ENCODE measurements at regions not wholly inside any gene's neighbourhood (a gene's known extent, or its start where the extent isn't known, plus 50 kb on each side); places are given as distances from the start of the nearest gene placed in this dataset.
"Not testable (repeated sequence)": the region's sequence is repeated elsewhere in the genome, so short reads cannot be mapped to it uniquely, and the experiment has no call there.

GRCh38 chr18:39365836-39366485 lies 1800.4 kb upstream of the CELF4 start:
- no peak for DNase-seq

- no peak for DNase-seq
These were observed 1794.5 kb upstream of the CELF4 start for GRCh38 chr18:39360072-39360471.

- DNase-seq = no peak
These were observed 1794.0 kb upstream of the CELF4 start for GRCh38 chr18:39359636-39360035.

GRCh38 chr18:39350945-39351344 lies 1785.3 kb upstream of the CELF4 start:
- no peak for DNase-seq

GRCh38 chr18:39349801-39350200 lies 1784.2 kb upstream of the CELF4 start:
- DNase-seq = no peak

- DNase-seq = no peak
These were observed 1783.2 kb upstream of the CELF4 start for GRCh38 chr18:39348757-39349156.

GRCh38 chr18:39347701-39348100 lies 1782.1 kb upstream of the CELF4 start:
- DNase-seq = no peak

- DNase-seq = no peak
These were observed 1781.3 kb upstream of the CELF4 start for GRCh38 chr18:39346916-39347315.

- no peak for DNase-seq
These were observed 1779.7 kb upstream of the CELF4 start for GRCh38 chr18:39345321-39345720.

GRCh38 chr18:39344487-39344886 lies 1778.9 kb upstream of the CELF4 start:
- DNase-seq = no peak

GRCh38 chr18:39341129-39341528 lies 1775.5 kb upstream of the CELF4 start:
- DNase-seq = no peak

GRCh38 chr18:39340418-39340817 lies 1774.8 kb upstream of the CELF4 start:
- DNase-seq = no peak

- no peak for DNase-seq
These were observed 1764.1 kb upstream of the CELF4 start for GRCh38 chr18:39329496-39330275.

GRCh38 chr18:39326772-39327171 lies 1761.2 kb upstream of the CELF4 start:
- DNase-seq = no peak

- no peak for DNase-seq
These were observed 1760.4 kb upstream of the CELF4 start for GRCh38 chr18:39325973-39326372.

GRCh38 chr18:39319141-39319540 lies 1753.5 kb upstream of the CELF4 start:
- no peak for DNase-seq

GRCh38 chr18:39318462-39318861 lies 1752.9 kb upstream of the CELF4 start:
- DNase-seq = no peak

GRCh38 chr18:39318008-39318407 lies 1752.4 kb upstream of the CELF4 start:
- DNase-seq = no peak

GRCh38 chr18:39314595-39314994 lies 1749.0 kb upstream of the CELF4 start:
- DNase-seq = no peak

GRCh38 chr18:39313992-39314391 lies 1748.4 kb upstream of the CELF4 start:
- no peak for DNase-seq

GRCh38 chr18:39311111-39311712 lies 1745.6 kb upstream of the CELF4 start:
- DNase-seq = no peak

- not testable (repeated sequence) for DNase-seq
These were observed 1743.4 kb upstream of the CELF4 start for GRCh38 chr18:39308931-39309521.

GRCh38 chr18:39305766-39306165 lies 1740.2 kb upstream of the CELF4 start:
- no peak for DNase-seq

GRCh38 chr18:39302481-39302880 lies 1736.9 kb upstream of the CELF4 start:
- DNase-seq = no peak
